GM18502 (cell line): ENCODE measurements at regions not wholly inside any gene's neighbourhood (a gene's known extent, or its start where the extent isn't known, plus 50 kb on each side); places are given as distances from the start of the nearest gene placed in this dataset.

ENCODE experiments used
- ATAC-seq: cut with Tn5 transposase; IDR thresholded peaks from one replicate; pipeline ENCODE4 v1.9.1; 2021; ENCODE audit warnings: mild to moderate bottlenecking; ENCODE audit not compliant: unreplicated experiment, poor library complexity

GRCh38 chr21:28791595-28792282 is 200.9 kb downstream of the LTN1 start:
- no peak for ATAC-seq

GRCh38 chr21:28790335-28790734 is 202.3 kb downstream of the LTN1 start:
- ATAC-seq: no peak

- no peak for ATAC-seq
Measured at GRCh38 chr21:28789523-28789922, 203.2 kb downstream of the LTN1 start.

GRCh38 chr21:28788030-28788429 is 204.6 kb downstream of the LTN1 start:
- no peak for ATAC-seq

- ATAC-seq: no peak
Measured at GRCh38 chr21:28783641-28784185, 209.0 kb downstream of the LTN1 start.

- ATAC-seq: peak; percentile 70
Measured at GRCh38 chr21:28781602-28782276, 210.9 kb downstream of the LTN1 start.

GRCh38 chr21:28779914-28780313 is 212.8 kb downstream of the LTN1 start:
- ATAC-seq: no peak

- ATAC-seq: no peak
Measured at GRCh38 chr21:28776251-28776650, 216.4 kb downstream of the LTN1 start.

- no peak for ATAC-seq
Measured at GRCh38 chr21:28775071-28775470, 217.6 kb downstream of the LTN1 start.

GRCh38 chr21:28773036-28773435 is 219.6 kb downstream of the LTN1 start:
- ATAC-seq: no peak

GRCh38 chr21:28771790-28772501 is 220.7 kb downstream of the LTN1 start:
- no peak for ATAC-seq

- no peak for ATAC-seq
Measured at GRCh38 chr21:28770867-28771661, 221.6 kb downstream of the LTN1 start.

- ATAC-seq: no peak
Measured at GRCh38 chr21:28769683-28770082, 223.0 kb downstream of the LTN1 start.

- ATAC-seq: no peak
Measured at GRCh38 chr21:28768753-28769152, 223.9 kb downstream of the LTN1 start.

GRCh38 chr21:28767523-28767922 is 225.2 kb downstream of the LTN1 start:
- no peak for ATAC-seq

- no peak for ATAC-seq
Measured at GRCh38 chr21:28763809-28764418, 228.8 kb downstream of the LTN1 start.

GRCh38 chr21:28762357-28762735 is 230.3 kb downstream of the LTN1 start:
- ATAC-seq: no peak

GRCh38 chr21:28761674-28762356 is 230.9 kb downstream of the LTN1 start:
- ATAC-seq: no peak

GRCh38 chr21:28758883-28759242 is 233.8 kb downstream of the LTN1 start:
- ATAC-seq: no peak
